HG02623 (cell line): ENCODE measurements at regions not wholly inside any gene's neighbourhood (a gene's known extent, or its start where the extent isn't known, plus 50 kb on each side); places are given as distances from the start of the nearest gene placed in this dataset.
"Not testable (repeated sequence)": the region's sequence is repeated elsewhere in the genome, so short reads cannot be mapped to it uniquely, and the experiment has no call there.

Source experiments
- ATAC-seq: cut with Tn5 transposase; IDR thresholded peaks from one replicate; pipeline ENCODE4 v1.9.1; 2021; ENCODE audit warnings: moderate library complexity; ENCODE audit not compliant: unreplicated experiment

GRCh38 chr14:86064595-86064994, 534.7 kb downstream of the FLRT2 start:
- ATAC-seq, result not testable (repeated sequence)

- no peak for ATAC-seq
Measured at GRCh38 chr14:86057018-86057667, 527.2 kb downstream of the FLRT2 start.

GRCh38 chr14:86055512-86056075, 525.6 kb downstream of the FLRT2 start:
- ATAC-seq, result no peak

GRCh38 chr14:86052868-86053267, 522.9 kb downstream of the FLRT2 start:
- no peak for ATAC-seq

GRCh38 chr14:86050757-86051156, 520.8 kb downstream of the FLRT2 start:
- ATAC-seq, result no peak

GRCh38 chr14:86050072-86050683, 520.2 kb downstream of the FLRT2 start:
- no peak for ATAC-seq

GRCh38 chr14:86039176-86039575, 509.2 kb downstream of the FLRT2 start:
- no peak for ATAC-seq

- peak; percentile 97 for ATAC-seq
Measured at GRCh38 chr14:86038387-86039042, 508.6 kb downstream of the FLRT2 start.

GRCh38 chr14:86035882-86036281, 505.9 kb downstream of the FLRT2 start:
- ATAC-seq, result peak; percentile 66

- ATAC-seq, result no peak
Measured at GRCh38 chr14:86027990-86028389, 498.0 kb downstream of the FLRT2 start.

- no peak for ATAC-seq
Measured at GRCh38 chr14:86027144-86027543, 497.2 kb downstream of the FLRT2 start.

GRCh38 chr14:86022031-86022629, 492.2 kb downstream of the FLRT2 start:
- ATAC-seq, result no peak

GRCh38 chr14:86020841-86021240, 490.9 kb downstream of the FLRT2 start:
- ATAC-seq, result no peak

- no peak for ATAC-seq
Measured at GRCh38 chr14:86015941-86016340, 486.0 kb downstream of the FLRT2 start.

- no peak for ATAC-seq
Measured at GRCh38 chr14:86015511-86015910, 485.6 kb downstream of the FLRT2 start.

- no peak for ATAC-seq
Measured at GRCh38 chr14:86013641-86014040, 483.7 kb downstream of the FLRT2 start.

GRCh38 chr14:86012461-86012860, 482.5 kb downstream of the FLRT2 start:
- ATAC-seq, result no peak

GRCh38 chr14:86003998-86004397, 474.1 kb downstream of the FLRT2 start:
- ATAC-seq, result no peak

GRCh38 chr14:85996551-85996950, 466.6 kb downstream of the FLRT2 start:
- no peak for ATAC-seq

- no peak for ATAC-seq
Measured at GRCh38 chr14:85991156-85991555, 461.2 kb downstream of the FLRT2 start.

GRCh38 chr14:85987907-85988306, 458.0 kb downstream of the FLRT2 start:
- ATAC-seq, result no peak

GRCh38 chr14:85987292-85987691, 457.3 kb downstream of the FLRT2 start:
- ATAC-seq, result no peak
